Endothelial cell of umbilical vein (primary cell): ENCODE measurements at regions not wholly inside any gene's neighbourhood (a gene's known extent, or its start where the extent isn't known, plus 50 kb on each side); places are given as distances from the start of the nearest gene placed in this dataset.

Experiments
- BruUV-seq: library from RNA; stranded (reverse); fragments of 400-500 nt; replicated peaks from 2 replicates; lab custom pipeline; 2021; lab: Mats Ljungman, UMichigan
- CTCF ChIA-PET: fragments of 300-600, 350-600 bp; sonication (Branson Sonifier 250); formaldehyde crosslinking; loops from one replicate; lab custom pipeline; 2021; ENCODE audit warnings: antibody characterized with exemption, inconsistent platforms; lab: Charles Lee
- POLR2A ChIA-PET: fragments of 300-600, 350-600 bp; sonication (Branson Sonifier 250); formaldehyde crosslinking; loops from one replicate; lab custom pipeline; 2021; ENCODE audit warnings: antibody characterized with exemption, inconsistent platforms; lab: Charles Lee
- DNase-seq: peaks from one replicate; pipeline ENCODE4 v3.0.0-alpha.2; 2011; ENCODE audit warnings: low read depth, low spot score
- FAIRE-seq: peaks from 2 replicates; lab custom pipeline; 2011; peaks lifted over from hg19 to GRCh38; lab: Jason Lieb, UNC
- H2AFZ ChIP-seq: 2 replicates; pipeline ENCODE4 v1.6.0; 2012; ENCODE audit warnings: low read depth, low read length, control low read depth, inconsistent platforms
- H3K27ac ChIP-seq: 2 replicates; pipeline ENCODE4 v1.5.1; 2011; ENCODE audit warnings: low read depth, mild to moderate bottlenecking, control low read depth, low read length, moderate library complexity; ENCODE audit not compliant: insufficient read depth
- H3K27me3 ChIP-seq, 2 experiments: 2 replicates each; pipeline versions ENCODE4 v1.6.0 to v1.6.1; 2011; ENCODE audit warnings: low read length in 2 of 2, mixed read lengths in 1 of 2; ENCODE audit not compliant: control insufficient read depth in 2 of 2, insufficient read depth in 2 of 2
- H3K36me3 ChIP-seq, 2 experiments: 2 replicates in 1 of 2; 3 replicates in 1 of 2; pipeline ENCODE4 v1.5.1; 2011; ENCODE audit warnings: low read length in 2 of 2, mild to moderate bottlenecking in 1 of 2, moderate library complexity in 1 of 2; ENCODE audit not compliant: control insufficient read depth in 2 of 2, insufficient read depth in 2 of 2; ENCODE audit errors: extremely low read depth in 1 of 2
- H3K4me1 ChIP-seq: 3 replicates; pipeline ENCODE4 v1.5.1; 2011; ENCODE audit warnings: mild to moderate bottlenecking, low read length; ENCODE audit not compliant: control insufficient read depth, insufficient read depth; ENCODE audit errors: extremely low read depth
- H3K4me2 ChIP-seq: 2 replicates; pipeline ENCODE4 v1.6.1; 2011; ENCODE audit warnings: low read length, control low read depth, mixed read lengths; ENCODE audit not compliant: insufficient read depth
- H3K4me3 ChIP-seq, 3 experiments: fragments of 200-600 bp in 1 of 3; sonication (generic), shearing (Covaris generic) in 1 of 3; replicated peaks in 1 of 3; 2 replicates each; pipeline ENCODE4 v1.5.1; 2011 to 2016; ENCODE audit warnings: control low read depth in 3 of 3, low read length in 3 of 3, mild to moderate bottlenecking in 2 of 3, inconsistent platforms in 1 of 3, low read depth in 1 of 3, moderate library complexity in 1 of 3; ENCODE audit not compliant: insufficient read depth in 1 of 3
- H3K79me2 ChIP-seq: 2 replicates; pipeline ENCODE4 v1.6.0; 2012; ENCODE audit warnings: low read length, inconsistent platforms; ENCODE audit not compliant: control insufficient read depth, insufficient read depth
- H3K9ac ChIP-seq: replicated peaks from 2 replicates; pipeline ENCODE3; 2011; ENCODE audit warnings: low read length, control low read depth; ENCODE audit not compliant: insufficient read depth; ENCODE audit errors: extremely low read depth
- H3K9me1 ChIP-seq: replicated peaks from 3 replicates; pipeline ENCODE4 v1.6.0; 2011; ENCODE audit warnings: mild to moderate bottlenecking, low read length; ENCODE audit not compliant: control insufficient read depth, insufficient read depth; ENCODE audit errors: extremely low read depth
- H3K9me3 ChIP-seq: replicated peaks from 2 replicates; pipeline ENCODE4 v1.5.1; 2012; ENCODE audit warnings: low read length, inconsistent platforms; ENCODE audit not compliant: control insufficient read depth, insufficient read depth
- H4K20me1 ChIP-seq: replicated peaks from 2 replicates; pipeline ENCODE3; 2011; ENCODE audit warnings: mild to moderate bottlenecking, low read length; ENCODE audit not compliant: control insufficient read depth, insufficient read depth; ENCODE audit errors: extremely low read depth
- CTCF ChIP-seq, 2 donors: IDR thresholded peaks; 1 replicate in 1 of 2; 2 replicates in 1 of 2; pipeline ENCODE4 v1.5.1; 2011; ENCODE audit warnings: low read length in 2 of 2, mild to moderate bottlenecking in 2 of 2, moderate library complexity in 2 of 2, control low read depth in 1 of 2, inconsistent platforms in 1 of 2, low read depth in 1 of 2; ENCODE audit not compliant: insufficient read depth in 1 of 2; ENCODE audit errors: extremely low read depth in 1 of 2
- EZH2 ChIP-seq: IDR thresholded peaks from 2 replicates; pipeline ENCODE4 v1.6.1; 2012; ENCODE audit warnings: borderline replicate concordance, low read depth, mild to moderate bottlenecking, moderate library complexity, low read length, inconsistent platforms; ENCODE audit not compliant: severe bottlenecking
- FOS ChIP-seq: IDR thresholded peaks from 2 replicates; pipeline ENCODE4 v1.6.1; 2011; ENCODE audit warnings: mild to moderate bottlenecking, low read length, moderate library complexity, borderline replicate concordance; ENCODE audit not compliant: insufficient read depth
- GATA2 ChIP-seq: IDR thresholded peaks from 2 replicates; pipeline ENCODE4 v1.7.0; 2011; ENCODE audit warnings: low read depth, mild to moderate bottlenecking, moderate library complexity, mixed read lengths, low read length; ENCODE audit not compliant: insufficient read length, insufficient read depth
- JUN ChIP-seq: IDR thresholded peaks from 2 replicates; pipeline ENCODE4 v1.6.1; 2011; ENCODE audit warnings: borderline replicate concordance, low read depth; ENCODE audit not compliant: insufficient read length, insufficient read depth
- MAX ChIP-seq: IDR thresholded peaks from 2 replicates; pipeline ENCODE4 v1.6.1; 2011; ENCODE audit not compliant: insufficient read depth, insufficient read length
- MYC ChIP-seq: IDR thresholded peaks from one replicate; pipeline ENCODE4 v1.6.1; 2011; ENCODE audit warnings: mild to moderate bottlenecking, low read depth, low read length
- POLR2A ChIP-seq: IDR thresholded peaks from 2 replicates; pipeline ENCODE4 v1.6.1; 2012; ENCODE audit warnings: low read depth, mild to moderate bottlenecking, control low read depth, low read length
- POLR2AphosphoS5 ChIP-seq: IDR thresholded peaks from 2 replicates; pipeline ENCODE4 v1.6.1; 2012; ENCODE audit warnings: low read depth, mild to moderate bottlenecking, control low read depth, low read length, moderate library complexity; ENCODE audit not compliant: insufficient read depth
- dilution Hi-C: fragments of 300-500 bp; cut with MboI; formaldehyde crosslinking; loops from one replicate; pipeline ENCODE4 v1.15.0; 2019; ENCODE audit warnings: low sequenced_read_pairs; ENCODE audit not compliant: extremely low pct_ligation_motif_present
- intact Hi-C: fragments of 100-400 bp; cut with micrococcal nuclease; formaldehyde crosslinking; loops from one replicate; pipeline ENCODE4 v1.10.0; 2022

- Histone ChIP-seq H2AFZ (no peak overlapping the region), H3K9ac (no peak overlapping the region), H3K27ac (no peak overlapping the region), H3K79me2 (no peaks in the 10 kb centered on the region), H3K36me3 (no peaks in the 10 kb centered on the region), H3K4me2 (no peak overlapping the region), H3K9me3 (no peaks in the 10 kb centered on the region), H3K27me3 (no peaks in the 10 kb centered on the region), H3K4me3 (no peak overlapping the region), H4K20me1 (no peaks in the 10 kb centered on the region), H3K4me1 (no peaks in the 10 kb centered on the region), H3K9me1 (no peaks in the 10 kb centered on the region)
- intact Hi-C loops (no loop called here), dilution Hi-C loops (no loop called here)
- ChIA-PET POLR2A (no interaction called here), CTCF (no interaction called here)
- FAIRE-seq (no peak), DNase-seq (no peak)
- no TSS peak for BruUV-seq
- no peak for TF ChIP-seq MAX
- no peak for TF ChIP-seq GATA2
- TF ChIP-seq POLR2A, result no peak
- TF ChIP-seq JUN, result no peak
- TF ChIP-seq EZH2, result no peak
- no peak for TF ChIP-seq FOS
- no peak for TF ChIP-seq CTCF (IDR thresholded peaks at IDR 0.05; ENCODE audit: extremely low read depth in 1 of 2, insufficient read depth in 1 of 2, low read depth in 1 of 2, low read length in 2 of 2)
- TF ChIP-seq MYC, result no peak
- TF ChIP-seq POLR2AphosphoS5, result no peak
Measured at GRCh38 chr20:24235296-24236175, 233.9 kb upstream of the SYNDIG1 start.
